ENCODE measurements at regions not wholly inside any gene's neighbourhood (a gene's known extent, or its start where the extent isn't known, plus 50 kb on each side); places are given as distances from the start of the nearest gene placed in this dataset.

DNA sequence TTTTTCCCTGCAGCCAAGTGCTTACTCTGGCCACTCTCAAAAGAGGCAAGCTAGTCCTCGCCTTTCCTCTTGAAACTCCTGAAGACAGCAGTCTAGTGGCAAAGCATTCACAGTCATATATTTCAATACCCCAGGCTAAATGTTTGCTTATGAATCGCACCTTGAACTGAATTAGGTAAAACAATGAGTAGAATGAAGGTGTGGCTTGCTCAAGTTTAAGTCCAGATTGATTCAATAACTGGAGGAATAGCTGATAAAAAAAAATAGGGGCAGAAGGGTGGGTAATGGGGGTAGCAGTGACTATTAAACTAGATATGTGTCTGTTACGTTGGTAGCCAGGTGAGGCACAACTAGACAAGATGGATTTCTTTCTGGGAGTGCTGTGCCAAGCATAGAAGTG is 88.2 kb upstream of the EPB41L3 start:
- H3K4me2 ChIP-seq (ENCODE audit: low read depth, low read length) = no peak overlapping the region
- no peak for DNase-seq
- no peaks in the 10 kb centered on the region for H3K36me3 ChIP-seq (replicated peaks; ENCODE audit: insufficient read depth, low read length)
- no peak overlapping the region for H3K9ac ChIP-seq (ENCODE audit: low read length)
- H3K27me3 ChIP-seq (replicated peaks; ENCODE audit: insufficient read depth, low read length) = no peaks in the 10 kb centered on the region
- TF ChIP-seq, protein P1, sequence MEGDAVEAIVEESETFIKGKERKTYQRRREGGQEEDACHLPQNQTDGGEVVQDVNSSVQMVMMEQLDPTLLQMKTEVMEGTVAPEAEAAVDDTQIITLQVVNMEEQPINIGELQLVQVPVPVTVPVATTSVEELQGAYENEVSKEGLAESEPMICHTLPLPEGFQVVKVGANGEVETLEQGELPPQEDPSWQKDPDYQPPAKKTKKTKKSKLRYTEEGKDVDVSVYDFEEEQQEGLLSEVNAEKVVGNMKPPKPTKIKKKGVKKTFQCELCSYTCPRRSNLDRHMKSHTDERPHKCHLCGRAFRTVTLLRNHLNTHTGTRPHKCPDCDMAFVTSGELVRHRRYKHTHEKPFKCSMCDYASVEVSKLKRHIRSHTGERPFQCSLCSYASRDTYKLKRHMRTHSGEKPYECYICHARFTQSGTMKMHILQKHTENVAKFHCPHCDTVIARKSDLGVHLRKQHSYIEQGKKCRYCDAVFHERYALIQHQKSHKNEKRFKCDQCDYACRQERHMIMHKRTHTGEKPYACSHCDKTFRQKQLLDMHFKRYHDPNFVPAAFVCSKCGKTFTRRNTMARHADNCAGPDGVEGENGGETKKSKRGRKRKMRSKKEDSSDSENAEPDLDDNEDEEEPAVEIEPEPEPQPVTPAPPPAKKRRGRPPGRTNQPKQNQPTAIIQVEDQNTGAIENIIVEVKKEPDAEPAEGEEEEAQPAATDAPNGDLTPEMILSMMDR (IDR thresholded peaks at IDR 0.05; ENCODE audit: low read length) = no peak
- no peak overlapping the region for H2AFZ ChIP-seq (ENCODE audit: low read length)
- H3K9me2 ChIP-seq (replicated peaks; ENCODE audit: insufficient read depth, low read length) = no peaks in the 10 kb centered on the region
- H3K79me2 ChIP-seq (ENCODE audit: low read length) = no peaks in the 10 kb centered on the region
- H3K27ac ChIP-seq (ENCODE audit: low read length) = no peak overlapping the region
- no peak overlapping the region for H3K4me3 ChIP-seq (ENCODE audit: low read length)
- no peaks in the 10 kb centered on the region for H3K9me3 ChIP-seq (replicated peaks; ENCODE audit: insufficient read depth, low read length)
- H4K20me1 ChIP-seq (ENCODE audit: insufficient read depth, low read length) = no peaks in the 10 kb centered on the region
- H3F3A ChIP-seq (ENCODE audit: insufficient read depth, low read length) = no peaks in the 10 kb centered on the region
- no peaks in the 10 kb centered on the region for H3K4me1 ChIP-seq (ENCODE audit: low read length)

DNA sequence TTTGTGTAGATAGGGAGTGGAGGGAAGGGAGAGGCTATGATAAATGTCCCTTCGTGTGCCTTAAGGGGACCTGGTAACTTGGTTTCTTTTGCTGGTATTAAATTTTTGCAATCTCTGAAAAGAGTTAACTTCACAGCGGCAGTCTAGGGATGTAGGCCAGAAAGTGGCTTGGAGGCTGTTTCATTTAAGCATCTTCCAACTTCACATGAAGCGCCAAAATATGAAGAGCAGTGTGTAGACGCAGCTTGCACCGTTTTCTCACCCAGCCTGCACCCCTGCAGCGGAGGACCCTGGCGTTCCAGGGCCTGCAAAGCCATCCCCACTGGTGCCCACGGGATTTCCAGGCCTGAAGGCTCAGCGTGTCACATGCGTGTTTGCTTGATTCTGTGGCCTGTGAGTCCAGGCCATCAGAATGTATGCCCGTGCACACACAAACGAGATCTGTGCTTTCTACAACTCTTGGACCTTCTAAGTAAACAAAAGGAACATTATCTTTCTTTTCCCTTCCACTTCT is 87.2 kb upstream of the EPB41L3 start:
- no peaks in the 10 kb centered on the region for H3K9me3 ChIP-seq (replicated peaks; ENCODE audit: insufficient read depth, low read length)
- no peaks in the 10 kb centered on the region for H3K9me2 ChIP-seq (replicated peaks; ENCODE audit: insufficient read depth, low read length)
- no peaks in the 10 kb centered on the region for H3K27me3 ChIP-seq (replicated peaks; ENCODE audit: insufficient read depth, low read length)
- H3F3A ChIP-seq (ENCODE audit: insufficient read depth, low read length) = no peaks in the 10 kb centered on the region
- TF ChIP-seq, protein P1 (IDR thresholded peaks at IDR 0.05; ENCODE audit: low read length) = no peak
- no peak for DNase-seq
- no peaks in the 10 kb centered on the region for H3K36me3 ChIP-seq (replicated peaks; ENCODE audit: insufficient read depth, low read length)
- no peaks in the 10 kb centered on the region for H4K20me1 ChIP-seq (ENCODE audit: insufficient read depth, low read length)
- no peak overlapping the region; the same call in 1 of the 2 replicates for H3K4me2 ChIP-seq (ENCODE audit: low read depth, low read length)
- 0 out of 2 replicates have a peak overlapping the region, but pooled peaks have one; percentile 51 for H2AFZ ChIP-seq (ENCODE audit: low read length)
- H3K4me3 ChIP-seq (ENCODE audit: low read length) = no peak overlapping the region
- H3K9ac ChIP-seq (ENCODE audit: low read length) = no peak overlapping the region
- no peaks in the 10 kb centered on the region for H3K4me1 ChIP-seq (ENCODE audit: low read length)
- H3K27ac ChIP-seq (ENCODE audit: low read length) = no peak overlapping the region
- no peaks in the 10 kb centered on the region for H3K79me2 ChIP-seq (ENCODE audit: low read length)

DNA sequence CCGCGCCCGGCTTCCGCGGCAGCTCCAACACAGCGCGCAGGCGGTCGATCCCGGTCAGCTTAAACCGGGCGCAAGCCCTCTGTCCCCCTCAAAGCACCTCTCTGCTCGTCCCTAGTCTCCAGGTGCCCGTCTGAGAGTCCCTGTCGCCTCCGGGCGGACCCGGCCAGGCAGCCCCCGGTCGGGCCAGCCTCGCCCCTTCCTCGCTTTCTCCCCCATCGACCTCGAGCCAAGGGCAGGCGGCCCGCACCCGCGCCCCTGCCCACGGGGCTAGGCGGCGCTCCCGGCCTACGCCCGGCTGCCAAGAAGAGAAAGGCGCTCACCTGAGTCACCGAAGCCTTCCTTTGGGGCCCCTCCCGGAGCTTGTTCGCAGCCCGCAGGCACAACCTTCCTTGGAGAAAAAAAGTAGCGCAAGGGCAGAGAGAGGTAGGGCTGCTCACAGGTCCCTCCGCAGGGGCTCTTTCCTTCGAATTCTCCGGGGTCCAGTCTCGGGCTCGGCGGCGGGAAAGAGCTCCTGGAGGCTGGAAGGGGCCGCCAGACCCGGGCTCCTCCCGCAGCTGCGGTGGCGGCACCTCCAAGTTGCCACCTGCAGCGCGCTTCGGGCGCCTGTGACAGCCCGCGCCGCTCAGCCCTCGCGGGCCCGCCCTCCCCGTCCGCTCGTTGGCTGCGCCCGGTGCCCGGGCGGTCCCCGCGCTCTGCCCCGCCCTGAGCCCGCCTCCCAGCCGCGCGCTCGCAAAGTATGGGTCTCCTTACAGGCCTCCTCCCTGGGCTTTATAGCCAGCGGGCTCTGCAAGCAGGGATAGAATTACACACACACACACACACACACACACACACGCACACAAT is 86.5 kb upstream of the EPB41L3 start:
- no peak for TF ChIP-seq EZH2phosphoT487 (IDR thresholded peaks at IDR 0.05; ENCODE audit: low read length)
- no peak for TF ChIP-seq EZH2 (optimal IDR thresholded peaks at IDR 0.05; ENCODE audit: low read depth, low read length)
- TF ChIP-seq, protein P1 (IDR thresholded peaks at IDR 0.05; ENCODE audit: low read length) = no peak
- Histone ChIP-seq H3K9ac (ENCODE audit: low read length) (no peak overlapping the region), H3K4me1 (ENCODE audit: low read length) (no peaks in the 10 kb centered on the region), H3F3A (ENCODE audit: insufficient read depth, low read length) (no peaks in the 10 kb centered on the region), H3K4me2 (ENCODE audit: low read depth, low read length) (peak overlapping the region; percentile 62; the same call in 1 of the 2 replicates), H2AFZ (ENCODE audit: low read length) (0 out of 2 replicates have a peak overlapping the region, but pooled peaks have one; percentile 51), H3K79me2 (ENCODE audit: low read length) (no peaks in the 10 kb centered on the region), H3K27ac (ENCODE audit: low read length) (no peak overlapping the region), H4K20me1 (ENCODE audit: insufficient read depth, low read length) (no peaks in the 10 kb centered on the region), H3K27me3 (replicated peaks; ENCODE audit: insufficient read depth, low read length) (no peaks in the 10 kb centered on the region), H3K9me3 (replicated peaks; ENCODE audit: insufficient read depth, low read length) (no peaks in the 10 kb centered on the region), H3K4me3 (ENCODE audit: low read length) (peak overlapping the region; percentile 25; the same call in 1 of the 2 replicates), H3K36me3 (replicated peaks; ENCODE audit: insufficient read depth, low read length) (no peaks in the 10 kb centered on the region), H3K9me2 (replicated peaks; ENCODE audit: insufficient read depth, low read length) (no peaks in the 10 kb centered on the region)
- peak; percentile 67 for DNase-seq
